Fibroblast of skin of left quadriceps (primary cell): ENCODE measurements at regions not wholly inside any gene's neighbourhood (a gene's known extent, or its start where the extent isn't known, plus 50 kb on each side); places are given as distances from the start of the nearest gene placed in this dataset.
A peak's percentile ranks its signal among the peaks of the same experiment; 100 is the strongest.

ENCODE experiments used
- DNase-seq, 2 experiments: peaks; one replicate each; pipeline ENCODE4 v3.0.0-alpha.2; 2013; ENCODE audit warnings: low read depth in 2 of 2

DNA sequence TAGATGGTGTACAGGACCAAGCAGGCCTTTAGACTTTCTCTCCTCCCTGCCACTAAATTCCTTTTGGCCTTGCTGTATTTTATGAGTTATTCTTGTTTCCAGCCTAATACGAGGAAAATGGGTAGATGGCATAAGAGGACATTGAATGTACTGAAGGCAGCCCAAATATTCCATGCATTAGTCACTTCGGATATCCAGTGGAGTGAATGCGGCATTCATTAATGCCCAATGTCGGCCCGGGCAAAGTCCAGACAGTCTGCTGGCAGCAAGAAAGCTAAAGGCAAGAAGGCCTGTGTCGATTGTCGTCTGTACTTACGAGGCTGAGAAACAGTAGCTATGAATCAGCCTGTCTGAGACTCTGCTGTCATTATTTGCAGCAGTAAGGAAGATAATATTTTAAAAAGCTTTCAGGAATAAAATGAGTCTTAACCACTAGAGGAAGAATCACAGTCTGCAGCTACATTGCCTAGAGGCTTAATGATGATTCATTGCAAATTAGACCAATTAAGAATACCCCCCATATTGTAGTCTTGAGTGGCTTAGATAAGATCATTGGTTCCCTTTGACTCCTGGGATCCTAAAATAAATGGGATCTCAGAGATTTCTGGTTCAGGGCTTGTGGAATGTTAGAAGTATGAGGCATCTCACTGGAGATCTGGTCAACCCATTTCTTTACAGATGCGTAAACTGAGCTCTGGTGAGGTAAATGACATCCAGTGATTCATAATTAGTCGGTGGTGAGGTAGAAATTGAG lies 534.1 kb upstream of the JAG1 start:
- DNase-seq = no peak

DNA sequence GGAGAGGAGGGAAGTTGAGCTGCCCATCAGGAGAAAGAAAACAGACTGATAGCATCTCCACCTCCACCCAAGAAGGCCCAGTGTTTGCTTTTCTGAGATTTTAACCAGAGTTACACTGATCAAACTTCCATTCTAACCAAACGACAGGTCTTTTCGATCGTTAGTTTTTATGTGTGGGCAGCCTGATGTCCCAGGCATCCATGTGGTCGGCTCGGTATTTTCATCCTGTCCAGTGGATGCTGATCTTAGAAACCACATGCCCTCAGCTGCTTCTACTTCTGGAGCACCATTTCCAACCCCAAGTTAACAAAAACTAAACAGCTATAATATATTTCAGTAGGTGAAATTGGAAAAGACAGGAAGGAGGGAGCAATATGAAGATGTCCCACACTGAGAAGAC lies 536.8 kb upstream of the JAG1 start:
- no peak for DNase-seq

DNA sequence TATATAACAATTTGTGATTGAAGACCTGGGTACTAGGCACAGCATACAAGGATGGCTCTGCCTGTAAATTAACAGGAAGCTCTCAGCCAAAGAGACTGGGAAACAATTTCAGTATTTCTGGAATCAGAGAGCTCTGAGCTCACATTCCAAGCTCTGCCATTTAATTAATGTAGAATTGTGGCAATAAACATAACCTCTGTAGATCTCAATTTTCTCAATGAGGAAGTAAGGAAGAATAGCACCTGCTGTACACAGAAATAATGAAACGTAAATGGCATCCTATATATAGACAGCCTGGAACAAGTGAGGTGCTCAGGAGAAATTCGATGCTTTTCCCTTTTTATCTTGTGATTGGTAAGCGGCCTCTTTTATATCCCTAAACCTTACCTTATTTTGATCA lies 538.5 kb upstream of the JAG1 start:
- no peak for DNase-seq

DNA sequence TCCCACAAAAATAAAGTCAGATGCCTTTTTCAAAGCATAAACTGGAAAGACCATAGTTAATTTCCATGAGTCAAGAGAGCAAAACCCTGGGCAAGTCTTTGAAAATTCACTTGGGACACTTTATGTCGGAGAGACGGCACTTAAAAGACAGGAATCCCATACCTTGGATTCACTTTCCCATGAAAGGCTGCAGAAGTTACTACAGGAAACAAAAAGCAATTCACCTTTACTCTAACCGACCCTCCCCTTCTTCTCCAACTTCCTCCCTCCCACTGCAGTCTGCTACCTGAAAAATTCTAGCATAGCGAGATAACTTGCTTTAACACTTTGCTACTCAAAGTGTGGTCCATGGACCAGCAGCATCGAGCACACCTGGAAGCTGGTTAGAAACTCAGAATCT lies 539.1 kb upstream of the JAG1 start:
- no peak for DNase-seq

DNA sequence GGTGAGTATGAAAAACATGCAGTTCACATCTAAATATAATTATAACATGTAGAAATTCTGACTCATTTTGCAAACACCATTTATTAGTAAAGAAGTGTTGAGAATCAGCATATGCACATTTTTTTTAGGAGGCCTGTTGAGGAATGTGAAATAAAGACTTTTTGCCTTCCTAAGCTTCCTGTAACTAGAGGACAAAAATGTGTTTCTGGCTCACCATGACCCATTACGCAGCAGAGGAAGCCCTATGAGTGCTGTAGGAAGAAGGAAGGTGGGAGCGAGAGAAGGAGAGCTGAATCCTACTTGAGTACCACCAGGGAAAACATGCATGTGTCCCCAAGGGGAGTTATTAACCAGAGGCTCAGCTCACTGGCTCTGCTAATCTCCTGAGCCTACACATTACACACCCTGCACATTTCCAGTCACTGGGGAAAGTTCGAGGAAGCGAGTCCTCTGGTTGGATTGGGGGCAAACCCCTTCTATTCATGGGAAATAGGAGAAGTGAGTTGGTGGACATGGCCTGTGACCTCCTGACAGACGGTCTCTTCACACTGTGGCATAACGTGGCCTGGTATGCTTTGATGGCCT lies 540.5 kb upstream of the JAG1 start:
- DNase-seq = peak in 1 of 2 experiments; percentile 39

DNA sequence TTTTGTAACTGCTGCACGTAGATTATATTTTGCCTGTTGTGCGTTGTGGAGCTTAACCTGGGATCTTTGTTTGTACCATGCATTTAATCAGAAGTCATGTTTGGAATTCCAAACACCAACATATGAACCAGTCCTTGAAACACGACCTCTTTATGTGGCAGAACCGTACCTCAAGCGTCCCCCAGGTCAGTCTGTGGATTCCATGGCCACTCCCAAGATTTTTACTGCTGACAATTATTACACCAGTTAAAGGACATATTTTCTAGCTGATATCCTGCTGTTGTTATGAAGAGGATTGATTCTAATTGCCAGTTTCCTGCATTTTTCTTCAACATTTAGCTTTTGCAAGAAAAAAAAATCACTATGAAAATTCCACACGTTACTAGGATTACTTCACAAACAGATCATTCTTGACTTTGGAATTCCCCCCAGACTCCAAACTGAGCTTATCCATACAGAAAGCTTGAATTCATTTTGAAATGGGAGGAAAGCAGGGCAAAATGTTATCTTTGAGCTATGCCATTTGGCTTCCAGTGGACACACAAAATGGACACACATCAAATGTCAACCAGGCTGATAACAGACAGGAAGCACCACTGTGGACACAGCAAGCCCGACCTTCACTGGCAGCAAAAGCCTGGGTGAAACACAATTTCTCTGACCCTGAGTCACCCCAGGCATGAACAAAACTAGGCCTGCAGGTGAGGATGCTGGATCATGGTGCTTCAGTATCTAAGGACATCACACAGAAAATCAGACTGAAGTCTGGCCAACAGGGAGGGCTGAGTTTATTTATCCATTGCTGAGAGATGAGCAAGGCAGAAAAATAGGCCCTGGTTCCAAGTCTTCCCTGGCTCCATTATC lies 542.9 kb upstream of the JAG1 start:
- DNase-seq = peak; percentile 64 to 69

DNA sequence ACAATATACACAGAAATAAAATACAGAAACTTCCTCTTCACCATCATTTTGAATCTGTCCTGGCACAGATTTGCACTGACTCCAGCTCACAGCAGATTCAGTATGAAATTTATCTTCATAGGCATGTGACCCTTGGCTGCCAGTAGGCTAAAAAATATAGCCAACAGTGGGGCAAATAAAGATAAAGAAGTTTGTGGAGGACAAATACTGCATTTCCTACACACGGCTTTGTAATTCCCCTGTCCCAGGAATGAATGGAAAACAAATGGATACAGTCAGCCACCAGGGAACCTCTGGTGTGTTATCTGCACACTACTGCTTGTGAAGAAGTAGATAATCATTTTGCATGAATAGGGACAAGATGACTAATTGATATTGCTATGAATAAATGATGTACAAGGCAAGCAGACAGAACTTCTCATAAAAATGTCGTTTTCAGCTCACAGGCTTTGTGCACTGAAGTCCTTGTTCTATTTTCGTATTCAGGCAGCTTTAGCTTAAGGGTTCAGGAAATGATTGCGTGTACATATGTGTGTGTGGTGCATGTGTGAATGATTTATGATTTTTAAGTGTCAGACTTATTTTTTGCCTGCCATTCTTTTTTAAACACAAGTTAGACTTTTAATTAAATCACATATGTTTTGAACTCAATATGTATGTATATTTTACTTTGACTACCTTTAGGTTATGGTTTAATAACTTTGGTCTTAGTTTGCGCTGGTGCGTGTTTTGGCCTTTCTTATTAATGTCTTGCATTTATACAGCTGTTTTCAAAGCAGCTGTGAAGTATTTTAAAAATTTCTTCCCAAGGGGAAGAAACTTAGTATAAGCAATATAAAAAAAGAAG lies 543.8 kb upstream of the JAG1 start:
- no peak for DNase-seq

DNA sequence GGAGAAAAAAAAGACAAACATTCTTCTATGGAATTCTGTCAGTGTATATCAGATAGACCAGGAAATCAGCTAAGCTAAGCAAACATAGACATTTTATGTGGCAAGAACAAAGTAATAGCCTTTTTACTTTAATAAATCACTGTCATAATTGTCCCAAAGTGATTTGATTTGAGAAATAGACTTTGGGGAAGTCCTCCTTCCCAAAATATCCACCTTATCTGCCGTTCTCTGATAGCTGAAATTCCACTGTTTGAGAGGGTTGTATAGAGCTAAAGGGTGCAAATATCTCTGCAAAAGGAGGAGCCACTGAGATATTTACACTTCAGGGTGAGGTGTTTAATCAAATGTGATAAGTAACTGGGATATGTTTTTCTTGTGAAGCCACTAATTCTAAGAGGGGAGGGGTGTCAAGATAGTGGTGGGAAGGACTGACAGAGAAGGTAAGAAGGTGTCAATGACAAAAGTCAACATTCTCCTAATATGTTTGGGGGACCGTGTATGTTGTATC lies 544.4 kb upstream of the JAG1 start:
- DNase-seq = no peak

DNA sequence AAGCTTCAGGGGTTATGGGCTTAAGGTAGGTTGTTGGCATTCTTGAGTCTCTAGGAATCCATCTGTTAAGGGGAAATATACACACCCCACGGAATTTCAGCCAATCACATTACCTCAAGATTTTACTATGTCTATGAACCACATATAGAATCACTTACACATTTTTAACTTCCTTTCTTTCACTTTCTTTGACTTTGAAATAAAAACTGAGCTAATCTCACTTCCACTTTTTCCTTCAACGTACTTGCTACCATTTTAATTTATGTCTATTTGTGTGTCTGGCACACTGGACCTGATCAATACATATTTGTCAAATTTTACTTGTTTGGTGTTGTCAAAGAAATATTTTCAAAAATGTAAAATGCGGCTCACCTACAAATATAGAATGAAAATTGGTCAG lies 545.4 kb upstream of the JAG1 start:
- DNase-seq = no peak

DNA sequence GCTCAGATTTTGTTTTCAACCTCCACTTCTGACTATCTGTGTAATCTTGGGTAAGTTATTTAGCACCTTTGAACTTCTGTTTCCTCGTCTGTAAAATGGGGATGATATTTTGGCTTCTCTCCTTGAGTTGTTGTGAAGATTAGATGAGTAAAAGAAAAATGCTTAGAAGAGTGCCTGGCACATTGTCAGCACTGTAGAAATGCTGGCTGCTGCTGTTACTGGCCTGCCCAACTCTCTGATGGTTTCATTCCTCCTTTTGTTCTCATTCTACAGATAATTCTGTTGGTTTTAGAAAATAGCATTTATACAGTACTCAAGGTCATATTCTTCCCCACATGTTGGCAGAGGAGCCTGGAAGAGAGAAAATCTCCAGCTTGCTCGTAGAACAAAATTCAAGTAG lies 547.2 kb upstream of the JAG1 start:
- DNase-seq = no peak

DNA sequence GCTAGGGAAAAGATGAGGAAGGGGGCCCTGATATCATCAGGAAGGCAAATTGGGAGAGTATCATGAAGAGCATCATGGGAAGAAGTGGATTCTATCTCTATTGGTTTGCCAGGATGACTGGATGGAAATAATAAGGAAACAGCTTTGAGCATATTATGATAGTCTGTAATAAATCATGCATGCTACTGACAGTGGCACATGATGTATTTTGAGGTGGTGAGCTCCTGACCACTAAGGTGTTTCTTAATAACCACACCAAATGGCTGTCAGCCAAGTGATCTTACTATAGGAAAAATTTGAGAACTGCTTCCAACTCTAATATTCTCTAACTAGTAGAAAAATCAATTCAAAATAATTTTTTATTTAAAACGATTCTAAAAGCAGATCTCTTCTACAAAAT lies 548.4 kb upstream of the JAG1 start:
- DNase-seq = no peak

DNA sequence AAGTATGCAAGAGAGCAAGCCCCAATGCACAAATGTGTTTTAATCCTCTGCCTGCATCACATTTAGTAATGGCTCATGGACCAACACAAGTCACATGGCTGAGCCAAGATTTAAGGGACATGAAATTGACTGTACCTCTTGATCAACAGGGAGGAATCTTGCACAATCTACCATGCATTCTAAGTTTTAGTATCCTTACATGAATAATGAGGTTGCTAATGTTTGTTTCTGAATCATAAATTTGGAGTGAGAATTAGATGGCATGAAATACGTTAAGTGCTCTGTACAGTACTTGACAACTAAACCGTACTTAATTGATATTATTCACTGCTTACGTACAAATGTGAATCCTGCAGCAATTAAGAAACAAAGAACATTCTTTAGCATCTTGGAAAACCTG lies 553.8 kb upstream of the JAG1 start:
- DNase-seq = no peak

DNA sequence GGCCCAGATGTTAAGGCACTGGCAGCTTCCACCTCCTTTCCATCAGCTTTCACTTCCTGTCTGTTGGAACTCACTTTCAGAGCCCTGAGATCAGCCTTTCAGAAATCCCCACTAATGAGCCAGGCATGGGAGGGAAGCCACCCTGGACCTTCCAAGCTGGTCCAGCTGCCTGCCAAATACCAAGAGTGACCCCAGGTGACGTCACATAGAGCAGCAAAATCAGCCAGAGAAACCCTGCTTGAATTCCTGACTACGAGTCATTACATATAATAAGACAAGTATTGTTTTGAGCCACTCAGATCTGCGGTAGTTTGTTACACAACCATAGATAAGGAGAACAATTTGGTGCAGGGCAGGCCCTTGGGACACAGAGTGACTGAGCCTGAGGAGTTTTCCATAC lies 556.0 kb upstream of the JAG1 start:
- peak; percentile 82 to 88 for DNase-seq

DNA sequence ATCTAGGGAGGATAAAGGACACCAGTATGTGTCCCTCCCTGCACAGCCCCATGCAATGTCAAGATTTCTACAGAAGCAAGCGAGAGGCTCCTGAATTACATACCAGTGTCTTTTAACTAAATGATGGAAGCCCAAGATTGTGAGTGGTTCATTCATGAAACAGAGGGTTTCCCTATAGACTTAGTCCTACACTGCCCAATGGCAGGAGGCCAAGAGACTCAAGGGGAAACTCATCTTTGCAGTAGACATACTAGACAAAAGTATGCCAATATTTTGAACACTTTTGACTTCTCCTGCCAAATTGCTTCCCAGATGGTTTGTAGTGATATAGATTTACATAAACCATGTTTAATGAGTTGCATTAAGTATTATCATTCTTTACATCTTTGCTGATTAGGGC lies 557.2 kb upstream of the JAG1 start:
- no peak for DNase-seq

DNA sequence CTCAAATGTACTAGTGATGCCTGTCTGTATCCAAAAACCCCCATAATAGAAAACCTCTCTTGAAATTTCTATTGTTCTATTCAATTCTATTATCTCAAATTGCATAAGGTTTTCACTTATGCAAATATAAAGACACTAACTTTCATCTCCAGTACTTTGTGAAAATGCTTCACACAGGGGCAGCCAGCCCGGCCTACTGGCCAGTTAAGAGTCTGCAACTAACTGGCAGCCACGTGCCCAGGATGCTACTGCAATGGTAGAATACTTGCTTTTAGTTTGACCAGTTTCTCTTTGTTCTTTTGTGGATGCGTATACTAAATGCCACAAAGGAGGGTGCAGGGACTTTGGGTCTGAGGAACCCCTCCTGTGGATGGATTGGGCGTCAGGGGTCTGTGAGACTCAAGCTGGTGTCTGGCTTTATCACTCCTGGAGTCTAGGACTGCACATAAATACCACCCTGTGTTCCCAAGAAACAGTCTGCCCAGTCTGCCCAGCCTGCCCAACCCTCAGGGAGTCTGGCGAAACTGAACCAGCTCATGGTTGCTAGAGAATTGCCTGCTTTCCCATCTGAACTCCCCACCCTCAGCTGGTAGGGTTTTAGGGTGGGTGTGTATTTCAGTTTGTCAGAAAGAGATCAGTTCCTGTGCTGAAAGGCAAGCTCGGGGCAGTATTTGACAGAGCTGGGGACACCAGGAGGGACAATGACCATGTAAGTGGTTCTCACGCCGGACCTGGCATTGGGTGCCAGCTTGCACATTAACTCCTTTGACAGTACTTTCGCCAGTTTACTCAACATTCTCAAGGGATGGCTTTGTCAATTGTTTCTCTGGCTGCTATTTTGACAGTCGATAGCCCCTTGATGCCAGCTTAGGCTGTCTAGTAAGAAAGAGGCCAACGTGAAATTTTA lies 558.2 kb upstream of the JAG1 start:
- no peak for DNase-seq

DNA sequence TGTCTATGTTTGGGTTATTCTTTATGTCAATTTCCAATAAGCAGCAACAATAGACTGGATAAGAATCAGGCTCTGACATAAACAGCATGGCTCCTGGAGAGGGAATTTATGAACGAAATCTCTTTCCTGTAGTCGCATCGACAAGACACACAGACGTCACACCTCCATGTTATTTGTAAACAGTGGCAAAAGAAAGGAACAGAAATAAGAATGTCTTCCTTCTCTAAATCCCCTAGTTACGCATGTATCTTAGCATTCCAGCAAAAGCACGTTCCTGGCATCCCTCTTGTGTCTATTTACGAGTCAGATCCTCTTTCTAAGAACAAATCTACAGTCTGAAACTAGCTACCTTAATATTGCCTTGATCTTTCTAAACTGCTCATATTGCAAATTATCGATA lies 559.1 kb upstream of the JAG1 start:
- DNase-seq = no peak

DNA sequence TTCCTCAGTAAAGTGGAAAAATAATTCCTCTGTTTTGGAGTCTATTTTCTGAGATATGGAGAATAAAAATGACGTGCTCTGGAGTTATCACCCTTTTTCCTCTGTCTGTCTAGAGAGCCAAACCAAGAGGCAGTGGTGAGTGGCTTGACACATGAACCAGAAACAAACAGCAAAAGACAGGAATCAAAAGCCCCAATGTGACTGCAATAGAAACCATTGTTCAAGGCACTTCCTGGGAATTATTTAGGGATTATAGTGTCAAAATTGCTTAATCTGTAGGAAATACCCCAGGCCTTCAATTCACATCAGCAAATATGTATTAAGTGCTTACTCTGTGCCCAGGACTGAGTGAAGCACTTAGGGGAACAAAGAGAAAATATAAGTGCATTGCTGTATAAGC lies 560.4 kb upstream of the JAG1 start:
- DNase-seq = no peak

DNA sequence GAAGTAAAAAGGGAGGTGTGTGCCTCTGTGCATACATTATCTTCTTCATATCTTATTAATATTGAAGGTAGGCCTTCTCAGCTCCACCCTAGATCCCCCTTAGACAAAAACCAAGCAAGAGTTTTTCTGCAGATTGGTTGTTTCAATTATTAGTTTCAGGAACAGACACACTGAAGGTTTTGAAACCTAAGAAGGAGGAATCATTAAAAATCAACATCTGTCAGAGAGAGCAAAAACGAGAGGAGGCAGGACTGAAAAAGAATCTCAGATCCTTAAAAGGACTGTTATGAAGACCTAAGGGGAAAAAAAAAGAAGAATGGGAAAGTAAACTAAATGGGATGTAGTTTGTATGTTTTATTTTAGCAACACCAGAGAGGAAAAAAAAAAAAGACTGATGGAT lies 560.8 kb upstream of the JAG1 start:
- DNase-seq = no peak

DNA sequence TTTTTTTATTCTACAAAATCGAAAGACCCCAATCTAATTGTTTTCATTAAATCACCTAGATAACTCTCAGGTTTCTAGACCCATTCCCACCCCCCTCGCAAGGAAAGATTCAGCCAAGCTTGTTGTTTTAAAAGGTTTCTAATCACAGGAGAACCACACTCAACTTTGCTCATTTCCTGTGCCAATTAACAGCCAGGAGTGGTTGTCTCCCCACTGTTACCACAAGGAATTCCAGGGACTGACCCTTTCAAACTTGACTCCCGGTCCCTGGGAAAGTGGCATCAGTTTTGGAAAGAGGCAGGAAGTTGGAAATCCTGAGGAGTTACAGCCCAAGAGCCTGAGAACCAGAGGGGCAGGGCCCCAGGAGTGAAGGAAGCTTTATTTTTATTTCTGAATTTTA lies 561.3 kb upstream of the JAG1 start:
- peak in 1 of 2 experiments; percentile 29 for DNase-seq

DNA sequence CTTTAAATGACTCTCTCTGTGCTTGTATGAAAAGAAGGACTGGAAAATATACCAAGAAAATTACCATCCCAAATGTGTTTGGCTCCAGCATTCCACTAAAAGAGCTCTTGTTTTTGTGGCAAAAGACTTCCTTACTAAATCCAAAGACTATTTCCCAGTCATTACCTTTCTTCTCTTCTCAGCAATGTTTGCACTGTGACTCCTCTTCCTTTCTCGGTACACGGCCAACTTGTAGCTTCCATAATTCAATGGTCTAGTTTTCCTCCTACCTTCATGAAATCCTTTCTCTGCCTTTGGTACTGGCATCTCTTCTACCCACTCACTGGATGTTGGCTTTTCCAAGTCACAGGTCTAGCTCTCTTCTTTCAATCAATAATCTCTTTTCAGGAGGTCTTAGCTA lies 568.5 kb upstream of the JAG1 start:
- DNase-seq = no peak

DNA sequence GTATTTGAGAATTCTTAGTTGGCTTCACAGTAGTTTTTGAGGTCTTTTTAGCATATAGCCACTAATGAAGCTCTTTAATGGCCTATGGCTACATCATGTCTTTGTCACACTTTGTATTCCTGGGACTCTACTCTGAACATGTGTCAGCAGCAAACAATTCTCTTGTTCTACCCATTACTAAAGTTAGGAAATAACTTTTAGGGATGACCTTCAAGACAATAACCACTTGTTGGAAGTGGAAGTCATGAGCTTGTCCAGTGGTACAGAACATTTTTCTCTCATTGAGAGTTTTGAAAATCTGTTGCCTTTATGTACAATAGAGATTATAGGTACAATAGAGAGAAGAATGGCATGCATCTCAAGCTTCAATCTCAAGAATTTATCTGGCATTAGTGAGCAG lies 571.6 kb upstream of the JAG1 start:
- DNase-seq = no peak
